H54 (cell line): ENCODE measurements at regions not wholly inside any gene's neighbourhood (a gene's known extent, or its start where the extent isn't known, plus 50 kb on each side); places are given as distances from the start of the nearest gene placed in this dataset.

Experiments used
- DNase-seq: peaks from one replicate; pipeline ENCODE4 v3.0.0; 2011; ENCODE audit warnings: low spot score, mixed read lengths; ENCODE audit not compliant: insufficient read length
- FAIRE-seq: peaks from 3 replicates; lab custom pipeline; 2011; peaks lifted over from hg19 to GRCh38; lab: Jason Lieb, UNC
- POLR2A ChIP-seq: IDR thresholded peaks from 2 replicates; pipeline ENCODE4 v1.6.1; 2011; ENCODE audit warnings: low read depth, mild to moderate bottlenecking, low read length

DNA sequence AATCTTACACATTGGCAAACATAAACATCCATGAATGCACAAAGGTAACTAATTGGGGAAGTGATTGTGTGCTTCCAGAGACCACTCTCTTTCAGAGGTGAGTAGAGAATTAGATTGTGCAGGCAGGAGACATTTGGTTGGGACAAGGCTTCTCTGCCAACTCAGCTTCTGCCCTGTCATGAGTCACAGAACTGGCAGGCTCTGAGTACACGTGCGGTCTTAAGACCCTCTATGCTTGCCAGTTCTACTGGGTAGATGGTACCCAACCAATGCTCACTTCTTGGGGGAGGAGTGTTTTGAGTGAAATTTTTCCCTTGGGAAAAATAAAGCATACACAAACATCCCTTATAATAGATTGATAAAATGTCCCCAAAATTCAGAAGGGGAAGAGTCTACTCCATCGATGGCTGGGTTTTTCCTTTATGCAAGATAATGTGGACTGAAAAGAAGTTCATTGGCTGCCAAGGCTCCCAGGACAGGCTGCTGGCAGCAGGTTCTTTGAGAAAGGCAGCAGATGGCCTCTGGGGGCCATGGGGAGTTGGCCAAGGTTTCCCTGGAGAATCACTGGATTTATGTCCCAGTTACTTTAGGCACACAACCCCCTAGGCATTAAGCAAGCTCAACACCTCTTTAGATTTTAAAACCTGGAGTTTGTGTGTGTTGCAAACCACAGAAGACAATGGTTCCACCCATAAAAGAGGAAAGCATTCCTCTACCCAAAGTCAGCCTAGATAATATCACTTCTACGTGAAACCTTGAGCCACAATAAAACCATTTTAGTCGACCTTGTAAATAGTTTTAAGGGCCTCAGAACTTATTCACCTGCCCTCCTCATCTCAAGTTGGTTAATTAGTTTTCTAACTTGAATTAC is 417.0 kb downstream of the TXNL1 start:
- DNase-seq: no peak
- TF ChIP-seq POLR2A: no peak
- no peak for FAIRE-seq

DNA sequence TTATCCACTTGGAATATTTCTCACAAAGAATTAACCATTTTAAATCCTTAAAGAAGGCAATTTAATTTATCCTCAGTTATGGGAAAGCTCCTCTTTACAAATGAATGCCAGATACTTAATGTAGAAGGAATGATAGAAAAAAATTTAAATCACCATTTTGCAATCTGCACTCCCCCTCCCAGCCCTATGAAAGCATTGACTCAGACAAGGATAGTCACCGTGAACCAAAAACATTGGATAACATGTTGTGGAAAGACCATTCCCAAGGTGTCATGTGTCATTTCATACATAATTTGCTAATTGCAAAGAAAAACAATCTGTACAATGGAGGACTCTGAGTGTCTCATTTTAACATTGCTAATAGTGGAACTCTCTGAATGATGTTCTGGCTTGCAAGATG is 421.0 kb downstream of the TXNL1 start:
- no peak for TF ChIP-seq POLR2A
- FAIRE-seq (no peak), DNase-seq (no peak)

DNA sequence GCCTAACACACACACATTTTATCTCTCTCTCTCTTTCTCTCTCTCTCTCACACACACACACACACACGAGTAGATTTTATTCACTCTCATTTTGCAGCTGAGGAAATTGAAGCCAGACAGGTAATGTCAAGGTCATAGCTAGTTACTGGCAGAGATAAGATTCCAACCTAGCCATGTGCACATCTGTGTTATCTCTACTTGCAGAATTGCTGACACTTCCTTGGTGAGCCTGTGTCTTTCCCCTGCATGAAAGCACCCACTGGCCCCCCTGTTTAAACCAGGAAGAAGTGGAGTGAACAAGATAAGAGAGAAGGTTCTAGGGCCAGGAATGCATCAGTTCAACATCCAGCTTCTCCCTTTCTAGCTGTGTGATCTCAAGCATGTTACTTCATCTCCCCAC is 423.7 kb downstream of the TXNL1 start:
- no peak for DNase-seq
- no peak for FAIRE-seq

DNA sequence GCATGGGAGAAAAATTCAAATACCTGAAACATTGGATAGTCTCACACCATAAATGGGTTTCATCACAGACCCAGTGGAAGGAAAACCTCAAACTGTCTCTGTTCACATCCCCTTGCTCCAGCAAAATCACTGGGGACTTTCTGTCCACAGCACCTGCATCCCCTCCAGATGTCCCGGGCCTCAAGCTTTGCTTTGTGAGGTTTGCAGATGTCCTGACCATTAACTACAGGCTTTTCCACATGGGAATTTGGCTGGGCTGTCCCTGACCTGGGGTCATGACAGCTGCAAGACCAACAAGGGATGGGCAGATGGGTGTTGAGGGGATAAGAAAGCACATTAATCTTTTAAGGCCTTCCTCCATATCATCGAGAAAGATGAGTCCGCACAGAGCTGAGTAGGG is 427.9 kb downstream of the TXNL1 start:
- FAIRE-seq (no peak), DNase-seq (no peak)
- TF ChIP-seq POLR2A: no peak

More for the DNA sequence above, 423.7 kb downstream of the TXNL1 start:
- TF ChIP-seq POLR2A: no peak

DNA sequence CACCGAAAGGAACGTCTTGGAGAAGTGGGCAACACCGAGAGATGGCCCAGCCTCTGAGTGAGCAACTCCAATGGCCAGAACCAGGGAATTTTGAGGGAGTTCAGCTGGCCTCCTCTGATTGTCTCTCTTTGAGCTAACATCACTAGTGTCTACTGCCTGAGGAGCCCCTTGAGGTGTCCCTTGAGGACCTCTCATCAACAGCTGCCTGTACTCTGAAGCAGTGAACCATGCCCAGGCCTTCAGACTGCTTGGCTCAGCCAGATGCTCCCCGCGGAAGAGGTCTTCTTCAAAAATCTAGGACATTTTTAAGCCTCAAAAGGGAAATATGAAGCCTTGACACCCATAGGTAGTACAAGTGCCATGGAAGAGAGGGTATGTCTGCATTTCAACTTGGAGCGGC is 430.4 kb downstream of the TXNL1 start:
- no peak for TF ChIP-seq POLR2A
- DNase-seq: no peak
- no peak for FAIRE-seq

DNA sequence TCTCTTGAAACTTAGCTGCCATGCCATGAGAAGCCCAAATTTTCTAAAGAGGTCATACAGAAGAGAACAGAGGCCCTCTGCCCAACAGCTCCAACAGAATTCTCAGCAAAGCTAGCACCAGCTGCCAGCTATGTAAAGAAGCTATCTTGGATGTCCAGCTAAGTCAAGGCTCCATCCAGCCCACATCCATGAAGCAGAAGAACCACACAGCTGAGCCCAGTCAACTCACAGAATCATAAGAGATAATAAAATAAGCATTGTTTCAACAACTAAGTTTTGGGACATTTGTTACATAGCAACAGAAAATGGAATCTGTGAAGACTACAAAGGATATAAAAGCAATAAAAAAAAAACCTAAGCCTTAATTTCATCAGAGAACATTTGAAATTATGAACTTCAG is 434.3 kb downstream of the TXNL1 start:
- no peak for FAIRE-seq
- DNase-seq: no peak
- TF ChIP-seq POLR2A: no peak

DNA sequence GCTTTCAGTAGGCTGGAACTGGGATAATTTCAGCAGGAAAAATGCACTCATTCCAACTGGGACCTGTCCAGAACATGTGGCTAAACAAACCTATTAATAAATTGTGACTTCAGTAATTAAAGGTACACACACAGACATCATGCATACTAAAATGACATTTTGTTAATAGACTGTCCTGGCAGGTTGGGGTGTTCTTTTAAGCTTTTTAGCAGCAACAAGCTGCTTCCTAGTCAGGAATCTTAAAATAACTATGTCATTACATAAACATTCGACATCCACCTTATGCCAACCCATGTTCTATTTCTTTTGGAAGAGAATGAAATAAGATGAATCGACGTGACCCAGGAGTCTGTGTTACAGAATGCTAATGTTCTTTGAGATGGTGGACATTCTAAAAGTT is 435.7 kb downstream of the TXNL1 start:
- FAIRE-seq (no peak), DNase-seq (no peak)
- TF ChIP-seq POLR2A: no peak

DNA sequence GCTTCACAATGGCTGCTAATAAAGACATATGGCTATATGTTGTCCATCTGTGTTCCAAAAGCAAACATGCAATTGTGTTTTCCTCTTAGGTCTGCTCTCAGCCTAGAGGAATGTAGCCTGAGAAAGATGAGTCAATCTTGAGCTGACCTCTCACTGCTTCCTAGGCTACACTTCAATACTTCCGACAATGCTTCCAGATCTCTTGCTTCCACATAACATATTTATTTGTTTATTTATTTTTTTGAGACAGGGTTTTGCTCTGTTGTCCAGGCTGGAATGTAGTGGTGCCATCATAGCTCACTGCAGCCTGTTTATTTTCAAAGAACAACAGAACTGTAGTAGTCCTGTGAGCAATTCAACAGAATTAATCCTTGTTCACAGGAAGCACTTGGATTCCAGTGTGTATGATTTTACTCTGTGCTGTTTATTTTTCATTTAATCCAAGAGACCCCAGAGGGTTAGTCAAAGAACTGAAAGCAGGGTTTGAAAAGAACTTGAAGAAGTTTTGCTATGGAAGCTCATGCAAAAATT is 437.9 kb downstream of the TXNL1 start:
- peak; percentile 6 for DNase-seq
- peak; percentile 33 for FAIRE-seq
- no peak for TF ChIP-seq POLR2A

DNA sequence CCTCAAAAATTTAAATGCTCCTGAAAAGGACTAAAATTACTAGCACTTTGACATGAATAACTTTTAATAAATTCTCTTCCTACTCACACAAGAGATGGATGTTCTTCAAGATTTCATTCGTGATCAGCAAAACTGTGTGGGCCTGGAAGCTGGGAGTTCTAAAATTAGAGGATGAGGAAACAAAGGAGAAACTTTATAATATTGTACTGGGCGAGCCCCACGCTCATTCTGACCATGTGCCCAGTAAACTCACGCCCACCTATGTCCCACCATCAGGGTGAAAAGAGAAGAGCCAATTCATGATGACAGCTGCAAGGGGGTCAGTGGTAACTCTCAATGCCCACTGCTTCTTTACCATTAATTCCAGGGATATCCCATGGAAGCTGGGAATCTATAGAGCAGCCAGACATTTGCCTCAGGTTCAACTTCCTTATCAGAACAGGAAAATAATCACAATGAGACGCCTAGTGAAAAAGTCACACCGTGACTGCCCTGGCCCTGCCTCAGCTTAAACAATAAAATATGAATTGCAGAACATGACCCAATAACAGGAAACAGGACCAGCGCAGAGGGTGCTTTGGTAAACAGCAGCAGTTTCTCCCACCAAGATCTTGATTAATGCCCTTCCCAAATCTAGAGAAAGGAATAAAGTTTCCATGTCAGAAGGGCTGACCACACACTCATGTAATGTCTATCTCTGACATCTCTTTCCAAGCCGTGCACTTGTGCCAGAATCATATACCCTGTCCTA is 438.6 kb downstream of the TXNL1 start:
- FAIRE-seq (no peak), DNase-seq (no peak)
- TF ChIP-seq POLR2A: no peak

DNA sequence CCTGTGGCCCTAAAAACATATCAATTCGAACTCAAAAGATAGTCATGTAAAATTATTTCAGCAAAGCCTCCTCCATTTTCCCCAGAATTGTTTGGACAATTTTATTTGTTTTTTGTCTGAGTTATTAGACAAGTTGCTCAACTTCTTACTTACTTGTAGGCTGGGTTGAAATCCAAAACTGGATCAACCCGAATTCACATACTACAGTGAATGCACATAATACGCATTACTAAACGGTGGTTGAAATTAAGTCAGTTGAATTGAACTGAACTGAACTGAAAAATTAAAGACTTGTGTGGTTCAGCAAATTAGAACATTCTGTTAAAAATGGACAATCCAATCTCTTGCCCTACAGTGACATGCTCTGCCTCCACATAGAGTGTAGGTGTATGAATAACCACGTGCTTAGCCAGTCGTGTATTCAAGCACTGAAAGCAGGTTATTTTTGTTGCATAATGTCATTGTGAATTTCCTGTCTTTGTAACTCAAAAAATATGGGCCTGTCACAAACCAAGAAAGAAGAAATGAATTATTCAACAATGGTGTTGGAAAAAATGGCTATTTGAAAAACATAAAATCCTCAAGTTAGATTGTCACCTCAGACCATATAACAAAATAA is 441.0 kb downstream of the TXNL1 start:
- TF ChIP-seq POLR2A: no peak
- no peak for DNase-seq
- no peak for FAIRE-seq

DNA sequence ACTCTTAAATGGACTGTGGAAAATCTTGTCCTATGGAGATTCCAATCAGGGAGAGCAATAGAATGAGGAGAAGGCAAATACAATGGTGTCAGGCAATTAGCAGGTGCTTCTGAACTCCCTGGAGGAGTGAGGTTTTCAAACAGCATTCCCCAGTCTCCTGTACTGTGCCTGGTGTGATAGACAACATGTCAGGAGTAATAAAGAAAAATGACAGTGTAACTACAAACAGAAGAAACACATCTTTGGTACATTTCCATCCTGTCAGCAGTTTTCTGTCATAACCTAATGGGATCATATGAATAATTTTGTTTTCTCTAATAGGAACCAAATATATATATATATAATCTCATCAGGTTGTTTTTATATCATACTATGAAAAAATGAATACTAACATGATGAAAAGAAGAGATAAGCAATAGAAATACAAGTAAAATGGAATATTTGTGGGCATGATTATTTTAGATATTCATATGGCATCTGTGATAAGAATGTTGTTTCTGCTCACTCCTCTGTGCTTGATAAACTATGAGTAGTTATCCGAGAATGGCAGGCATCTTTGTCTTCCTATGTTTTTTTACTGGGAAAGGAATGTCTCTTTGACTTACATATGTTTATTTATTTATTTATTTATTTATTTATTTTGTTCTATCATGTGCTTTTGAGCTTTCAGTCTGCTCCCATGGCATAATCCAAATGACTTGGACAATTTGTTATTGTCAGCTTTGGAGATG is 441.7 kb downstream of the TXNL1 start:
- no peak for FAIRE-seq
- no peak for TF ChIP-seq POLR2A
- DNase-seq: no peak

DNA sequence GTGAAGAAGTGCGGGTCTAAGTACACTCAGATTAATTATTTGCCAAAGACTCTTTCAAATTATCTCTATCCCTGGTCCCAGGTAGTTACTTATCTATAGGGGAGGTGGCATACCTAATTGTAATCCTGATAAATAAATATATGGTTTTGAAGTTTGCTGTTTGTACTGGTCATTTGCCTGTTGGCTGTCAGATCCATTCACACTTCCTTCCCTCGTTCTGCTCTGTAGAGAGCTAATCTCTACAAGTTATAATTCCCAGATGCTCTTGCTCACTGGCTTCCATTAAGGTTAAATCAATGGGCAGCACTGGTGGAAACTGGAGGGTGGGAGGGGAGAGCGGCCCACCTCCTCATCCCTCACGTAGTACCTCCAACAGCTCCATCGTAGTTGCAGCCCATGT is 447.1 kb downstream of the TXNL1 start:
- FAIRE-seq (no peak), DNase-seq (no peak)
- TF ChIP-seq POLR2A: no peak

DNA sequence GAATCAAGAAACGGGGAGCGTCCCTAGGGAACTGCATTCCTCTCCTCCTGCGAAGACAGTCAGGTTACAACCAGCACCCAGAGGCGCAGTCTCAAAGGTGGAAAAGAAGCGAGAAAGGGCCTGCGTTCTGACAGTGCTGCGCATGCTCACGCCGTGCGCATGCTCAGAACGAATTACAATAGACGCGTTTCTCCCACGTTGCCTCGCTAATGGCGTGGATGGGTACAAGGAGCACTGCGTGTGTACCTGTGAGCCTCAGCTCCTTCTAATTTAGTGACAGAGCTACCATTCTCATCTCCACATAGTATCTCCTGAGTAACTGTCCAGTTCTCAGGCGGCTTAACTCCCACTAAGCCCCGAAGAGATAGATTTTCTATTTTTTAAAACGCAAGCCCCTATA is 448.8 kb downstream of the TXNL1 start:
- no peak for FAIRE-seq
- DNase-seq: no peak
- no peak for TF ChIP-seq POLR2A
